ENCODE measurements at regions not wholly inside any gene's neighbourhood (a gene's known extent, or its start where the extent isn't known, plus 50 kb on each side); places are given as distances from the start of the nearest gene placed in this dataset.

- DNase-seq: no peak
- in situ Hi-C loops (cut with MboI; ENCODE audit: low pct_unique_long_range_greater_than_20kb, low sequenced_read_pairs): no loop called here
These were observed 160.5 kb upstream of the DIO3 start for GRCh38 chr14:101400830-101401229.

GRCh38 chr14:101402936-101403660 is 158.2 kb upstream of the DIO3 start:
- DNase-seq: no peak
- in situ Hi-C loops (cut with MboI; ENCODE audit: low pct_unique_long_range_greater_than_20kb, low sequenced_read_pairs): no loop called here

DNA sequence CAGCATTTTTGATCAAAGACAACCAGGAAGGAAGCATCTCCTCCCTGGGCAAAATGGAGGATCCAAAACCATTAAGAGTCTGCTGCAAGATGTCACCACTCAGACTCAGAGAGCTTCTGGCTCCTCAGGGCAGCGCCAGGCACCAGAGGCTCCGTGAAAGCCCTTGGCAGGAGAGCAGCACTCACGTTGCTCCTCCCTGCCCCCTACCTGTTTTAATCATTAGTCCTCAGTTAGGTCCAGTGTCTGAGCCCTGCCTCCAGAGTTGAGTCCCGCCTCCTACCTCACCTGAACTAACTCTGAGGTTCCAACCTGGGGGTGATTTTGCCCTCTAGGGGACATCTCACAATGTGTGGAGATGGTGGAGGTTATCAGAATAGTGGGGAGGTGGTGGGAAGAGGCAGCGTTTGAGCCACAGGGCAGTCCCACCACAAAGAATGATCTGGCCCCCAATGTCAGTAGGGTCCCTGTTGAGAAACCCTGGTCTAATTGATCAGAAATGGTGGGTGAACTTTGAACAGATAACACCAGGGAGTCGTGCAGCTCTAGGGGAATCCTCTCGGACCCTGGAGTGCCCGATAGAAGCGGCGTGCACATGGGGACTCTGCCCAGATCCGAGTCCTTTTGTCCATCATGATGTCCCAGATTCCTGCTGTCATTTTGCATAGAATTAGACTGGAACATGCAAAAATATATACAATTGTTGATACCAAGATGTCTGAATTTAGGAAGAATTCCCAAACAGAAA is 156.7 kb upstream of the DIO3 start:
- no peak for DNase-seq
- in situ Hi-C loops (cut with MboI; ENCODE audit: low pct_unique_long_range_greater_than_20kb, low sequenced_read_pairs): no loop called here

GRCh38 chr14:101405171-101405883 is 156.0 kb upstream of the DIO3 start:
- in situ Hi-C loops (cut with MboI; ENCODE audit: low pct_unique_long_range_greater_than_20kb, low sequenced_read_pairs): no loop called here
- no peak for DNase-seq

- no peak for DNase-seq
- in situ Hi-C loops (cut with MboI; ENCODE audit: low pct_unique_long_range_greater_than_20kb, low sequenced_read_pairs): no loop called here
These were observed 154.4 kb upstream of the DIO3 start for GRCh38 chr14:101406921-101407320.

DNA sequence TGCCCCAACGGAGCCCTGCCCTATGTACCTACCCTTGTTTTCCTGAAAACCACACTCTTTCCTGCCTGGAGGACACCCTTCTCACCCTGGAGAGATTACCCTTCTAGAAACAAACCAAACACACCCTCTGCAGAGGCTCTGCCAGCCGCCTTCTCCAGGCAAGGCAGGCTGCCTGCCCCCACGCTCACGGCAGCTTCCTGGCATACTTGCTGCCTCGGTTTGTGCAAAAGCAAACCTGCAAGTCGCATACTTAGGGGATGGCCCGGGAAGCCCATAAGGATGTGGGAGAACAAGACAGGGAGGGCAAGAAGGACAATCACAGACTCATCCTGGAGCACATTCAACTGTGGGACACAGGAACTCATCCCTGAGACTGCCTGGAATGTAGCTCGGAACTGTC is 154.0 kb upstream of the DIO3 start:
- DNase-seq: no peak
- in situ Hi-C loops (cut with MboI; ENCODE audit: low pct_unique_long_range_greater_than_20kb, low sequenced_read_pairs): no loop called here

- DNase-seq: no peak
- in situ Hi-C loops (cut with MboI; ENCODE audit: low pct_unique_long_range_greater_than_20kb, low sequenced_read_pairs): no loop called here
These were observed 153.0 kb upstream of the DIO3 start for GRCh38 chr14:101408077-101408831.

- in situ Hi-C loops (cut with MboI; ENCODE audit: low pct_unique_long_range_greater_than_20kb, low sequenced_read_pairs): no loop called here
- DNase-seq: no peak
These were observed 152.2 kb upstream of the DIO3 start for GRCh38 chr14:101409006-101409543.

DNA sequence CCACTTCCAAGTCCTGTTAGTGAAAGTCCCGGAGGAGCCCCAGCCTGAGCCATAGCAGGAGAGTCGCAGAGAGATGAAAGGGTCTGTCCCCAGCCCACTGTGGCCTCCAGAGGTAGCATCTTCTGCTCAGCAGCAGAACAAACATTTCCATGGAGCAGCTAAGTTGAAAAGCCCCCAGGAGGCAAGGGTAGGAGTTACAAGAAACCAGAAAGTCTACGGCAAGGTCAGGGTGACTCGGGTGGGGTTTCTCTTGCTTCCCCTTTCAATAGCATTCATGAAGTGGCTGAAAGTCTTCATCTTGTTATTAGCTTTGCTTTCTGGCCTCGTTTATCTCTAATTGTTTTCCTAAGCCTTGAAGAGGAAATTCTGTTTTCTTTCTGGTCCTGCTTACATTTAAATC is 151.2 kb upstream of the DIO3 start:
- in situ Hi-C loops (cut with MboI; ENCODE audit: low pct_unique_long_range_greater_than_20kb, low sequenced_read_pairs): no loop called here
- no peak for DNase-seq

DNA sequence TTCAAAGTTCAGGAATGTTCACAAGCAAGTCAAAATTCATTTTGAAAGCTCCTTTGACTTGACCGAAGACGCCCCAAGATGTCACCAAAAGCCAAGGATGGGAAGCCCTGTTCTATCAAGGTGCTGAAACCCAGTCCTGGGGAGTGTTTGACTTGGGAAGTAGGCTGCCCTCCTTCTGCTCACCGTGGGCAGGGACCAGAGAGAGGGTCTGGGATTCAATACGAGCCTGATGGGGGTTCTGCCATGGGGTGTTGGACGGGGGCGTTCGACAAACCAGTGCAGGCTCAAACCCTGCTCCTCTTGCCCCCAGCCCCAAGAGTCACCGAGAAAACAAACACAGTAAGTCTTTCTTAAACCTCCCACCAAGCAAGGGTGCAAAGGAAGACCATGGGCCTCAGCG is 150.1 kb upstream of the DIO3 start:
- in situ Hi-C loops (cut with MboI; ENCODE audit: low pct_unique_long_range_greater_than_20kb, low sequenced_read_pairs): no loop called here
- no peak for DNase-seq

DNA sequence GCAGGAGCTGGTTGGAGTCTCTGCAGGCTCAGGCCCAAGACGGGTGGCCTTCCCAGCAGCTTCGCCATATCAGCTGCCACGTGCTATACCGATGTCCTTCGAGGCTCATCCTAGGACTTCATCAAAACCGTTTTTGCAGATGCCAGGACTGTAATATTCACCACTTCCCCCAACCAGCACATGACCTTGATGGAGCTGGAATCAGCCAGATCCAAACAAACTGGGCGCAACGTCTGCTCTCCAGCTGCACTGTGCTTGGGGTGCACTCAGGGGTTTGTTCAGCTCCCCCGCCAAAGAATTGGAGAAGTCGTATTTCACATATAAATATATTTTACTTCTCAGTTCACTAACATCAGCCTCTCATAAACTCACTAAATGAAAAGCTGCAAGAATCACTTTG is 149.5 kb upstream of the DIO3 start:
- no peak for DNase-seq
- in situ Hi-C loops (cut with MboI; ENCODE audit: low pct_unique_long_range_greater_than_20kb, low sequenced_read_pairs): no loop called here

DNA sequence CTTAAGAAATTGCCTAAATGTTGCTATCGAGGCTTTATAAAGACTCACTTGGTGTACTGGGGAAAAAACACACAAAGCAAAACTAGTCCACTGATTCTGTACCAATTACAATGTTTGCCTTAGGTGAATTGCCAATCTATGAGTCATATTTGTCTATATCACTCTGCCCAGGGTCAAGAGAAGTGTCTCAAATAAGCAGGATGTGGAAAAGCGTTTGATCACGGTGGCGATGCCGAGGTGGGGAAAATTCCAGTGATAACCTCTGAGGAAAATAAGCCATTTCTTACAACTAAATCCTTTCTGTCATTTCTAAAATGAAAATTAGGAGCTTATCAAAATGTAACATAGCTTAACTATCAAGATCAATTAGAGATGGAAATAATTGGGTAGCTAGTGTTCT is 148.6 kb upstream of the DIO3 start:
- no peak for DNase-seq

GRCh38 chr14:101417434-101417833 is 143.9 kb upstream of the DIO3 start:
- DNase-seq: no peak
- in situ Hi-C loops (cut with MboI; ENCODE audit: low pct_unique_long_range_greater_than_20kb, low sequenced_read_pairs): no loop called here

More for the DNA sequence above, 148.6 kb upstream of the DIO3 start:
- in situ Hi-C loops (cut with MboI; ENCODE audit: low pct_unique_long_range_greater_than_20kb, low sequenced_read_pairs): no loop called here

- no peak for DNase-seq
- in situ Hi-C loops (cut with MboI; ENCODE audit: low pct_unique_long_range_greater_than_20kb, low sequenced_read_pairs): no loop called here
These were observed 142.7 kb upstream of the DIO3 start for GRCh38 chr14:101418601-101419000.

GRCh38 chr14:101426466-101426865 is 134.8 kb upstream of the DIO3 start:
- DNase-seq: no peak
- in situ Hi-C loops (cut with MboI; ENCODE audit: low pct_unique_long_range_greater_than_20kb, low sequenced_read_pairs): no loop called here

GRCh38 chr14:101428409-101428808 is 132.9 kb upstream of the DIO3 start:
- DNase-seq: no peak
- in situ Hi-C loops (cut with MboI; ENCODE audit: low pct_unique_long_range_greater_than_20kb, low sequenced_read_pairs): no loop called here

DNA sequence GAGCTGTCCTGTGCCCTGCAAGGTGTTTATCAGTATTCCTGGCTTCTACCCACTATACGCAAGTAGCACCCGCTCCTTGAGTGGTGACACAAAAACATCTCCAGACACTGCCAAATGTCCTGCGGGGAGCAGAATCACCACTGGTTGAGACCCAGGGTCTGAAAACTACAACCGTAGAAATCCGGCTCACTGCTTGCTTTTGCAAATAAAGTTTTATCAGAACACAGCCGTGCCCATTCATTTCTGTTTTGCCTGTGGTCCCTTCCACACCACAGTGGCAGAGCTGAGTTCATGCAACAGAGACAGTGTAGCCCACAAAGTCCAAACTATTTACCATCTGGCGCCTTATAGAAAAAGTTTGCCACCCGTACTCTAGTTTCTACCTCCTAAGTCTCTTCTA is 125.7 kb upstream of the DIO3 start:
- no peak for DNase-seq
- in situ Hi-C loops (cut with MboI; ENCODE audit: low pct_unique_long_range_greater_than_20kb, low sequenced_read_pairs): no loop called here

DNA sequence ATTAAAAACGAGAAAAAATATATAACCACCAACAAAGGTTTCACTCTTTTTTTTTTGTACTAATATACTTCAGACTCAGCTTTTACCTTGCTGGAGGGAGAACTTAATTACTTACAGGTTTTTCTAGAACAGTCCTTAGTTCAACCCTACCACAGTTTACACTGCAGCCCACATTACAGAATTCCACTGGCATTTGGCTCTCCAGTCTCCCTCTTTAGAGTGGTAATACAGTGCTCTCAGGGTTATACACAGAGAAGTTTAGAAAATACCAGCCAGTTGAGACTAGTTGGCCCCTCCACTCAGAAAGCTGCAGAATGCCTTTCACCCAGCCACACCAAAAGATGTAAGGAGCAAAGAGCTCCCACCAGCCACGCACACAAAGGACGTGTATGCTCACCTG is 122.3 kb upstream of the DIO3 start:
- in situ Hi-C loops (cut with MboI; ENCODE audit: low pct_unique_long_range_greater_than_20kb, low sequenced_read_pairs): no loop called here

DNA sequence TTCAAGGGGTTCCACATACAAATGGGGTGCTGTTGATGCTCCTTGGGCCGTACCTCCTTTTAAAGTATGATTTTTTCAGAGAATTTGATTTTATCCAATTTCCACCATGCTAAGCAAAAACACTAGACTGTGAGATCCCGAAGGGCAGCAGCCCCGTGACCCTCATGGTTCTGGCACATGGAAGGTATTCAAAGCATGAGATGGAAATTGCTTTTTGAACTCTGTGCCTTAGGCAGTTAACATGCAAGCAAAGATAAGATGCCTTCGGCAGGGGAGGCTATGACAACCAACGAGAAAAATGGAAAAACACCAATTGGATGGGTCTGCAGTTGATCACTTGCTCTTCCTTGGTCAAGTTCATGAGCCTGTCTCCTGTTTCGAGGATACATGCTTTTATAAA is 120.8 kb upstream of the DIO3 start:
- no peak for DNase-seq
- in situ Hi-C loops (cut with MboI; ENCODE audit: low pct_unique_long_range_greater_than_20kb, low sequenced_read_pairs): no loop called here

More for the DNA sequence above, 122.3 kb upstream of the DIO3 start:
- DNase-seq: no peak
